Uterus (tissue), 3 donors: ENCODE measurements at regions not wholly inside any gene's neighbourhood (a gene's known extent, or its start where the extent isn't known, plus 50 kb on each side); places are given as distances from the start of the nearest gene placed in this dataset.

Source experiments
- DNase-seq, 2 donors: peaks; one replicate each; pipeline ENCODE4 v3.0.0-alpha.2; 2019 to 2020
- H3K27ac ChIP-seq, 2 donors: fragments of 200-600 bp; sonication (generic); 1 replicate in 1 of 2; 2 replicates in 1 of 2; pipeline ENCODE4 v1.5.1; 2016 to 2018
- H3K27me3 ChIP-seq, 2 donors: fragments of 200-600 bp; sonication (generic); one replicate each; pipeline ENCODE4 v1.5.1; 2018 to 2019; ENCODE audit warnings: control low read depth in 1 of 2
- H3K36me3 ChIP-seq, 2 donors: fragments of 200-600 bp; sonication (generic); one replicate each; pipeline ENCODE4 v1.5.1; 2019; ENCODE audit warnings: control low read depth in 1 of 2
- H3K4me1 ChIP-seq, 2 donors: fragments of 200-600 bp; sonication (generic); one replicate each; pipeline ENCODE4 v1.5.1; 2018 to 2019; ENCODE audit warnings: control low read depth in 1 of 2
- H3K4me3 ChIP-seq, 2 donors: fragments of 200-600 bp; sonication (generic); 1 replicate in 1 of 2; 2 replicates in 1 of 2; pipeline ENCODE4 v1.5.1; 2018 to 2019; ENCODE audit warnings: mild to moderate bottlenecking in 1 of 2
- H3K9me3 ChIP-seq, 2 donors: fragments of 200-600 bp; sonication (generic); one replicate each; pipeline ENCODE4 v1.5.1; 2019; ENCODE audit warnings: control low read depth in 1 of 2
- POLR2A ChIP-seq, 2 donors: fragments of 450-650 bp; IDR thresholded peaks; one replicate each; pipeline ENCODE4 v1.6.1; 2016; ENCODE audit warnings: antibody characterized with exemption in 2 of 2, mild to moderate bottlenecking in 1 of 2, moderate library complexity in 1 of 2
- intact Hi-C: fragments of 100-400 bp; cut with DNase I; formaldehyde crosslinking; loops from one replicate; pipeline ENCODE4 v1.15.1; 2023; ENCODE audit warnings: low total_unique reads
- TF ChIP-seq, protein P1 (sequence below), 4 experiments: fragments of 200-600 bp in 2 of 4; fragments of 450-650 bp in 2 of 4; sonication (generic) in 2 of 4; IDR thresholded peaks; one replicate each; pipeline ENCODE4 v1.5.1; 2016 to 2019; ENCODE audit warnings: antibody characterized with exemption in 4 of 4, mild to moderate bottlenecking in 2 of 4, moderate library complexity in 1 of 4
- donor health status: DM: yes; HTN: yes; CAD: no.

- Histone ChIP-seq H3K27ac (no peak overlapping the region), H3K4me1 (no peaks in the 10 kb centered on the region), H3K4me3 (no peak overlapping the region), H3K36me3 (no peaks in the 10 kb centered on the region), H3K27me3 (no peaks in the 10 kb centered on the region), H3K9me3 (no peaks in the 10 kb centered on the region)
- intact Hi-C loops: loop anchor here (5.0 kb wide), 1 partner anchor 286 kb away; no protein-coding TSS in a partner anchor
- DNase-seq: no peak
- TF ChIP-seq POLR2A (IDR thresholded peaks at IDR 0.05): no peak
- TF ChIP-seq, protein P1, sequence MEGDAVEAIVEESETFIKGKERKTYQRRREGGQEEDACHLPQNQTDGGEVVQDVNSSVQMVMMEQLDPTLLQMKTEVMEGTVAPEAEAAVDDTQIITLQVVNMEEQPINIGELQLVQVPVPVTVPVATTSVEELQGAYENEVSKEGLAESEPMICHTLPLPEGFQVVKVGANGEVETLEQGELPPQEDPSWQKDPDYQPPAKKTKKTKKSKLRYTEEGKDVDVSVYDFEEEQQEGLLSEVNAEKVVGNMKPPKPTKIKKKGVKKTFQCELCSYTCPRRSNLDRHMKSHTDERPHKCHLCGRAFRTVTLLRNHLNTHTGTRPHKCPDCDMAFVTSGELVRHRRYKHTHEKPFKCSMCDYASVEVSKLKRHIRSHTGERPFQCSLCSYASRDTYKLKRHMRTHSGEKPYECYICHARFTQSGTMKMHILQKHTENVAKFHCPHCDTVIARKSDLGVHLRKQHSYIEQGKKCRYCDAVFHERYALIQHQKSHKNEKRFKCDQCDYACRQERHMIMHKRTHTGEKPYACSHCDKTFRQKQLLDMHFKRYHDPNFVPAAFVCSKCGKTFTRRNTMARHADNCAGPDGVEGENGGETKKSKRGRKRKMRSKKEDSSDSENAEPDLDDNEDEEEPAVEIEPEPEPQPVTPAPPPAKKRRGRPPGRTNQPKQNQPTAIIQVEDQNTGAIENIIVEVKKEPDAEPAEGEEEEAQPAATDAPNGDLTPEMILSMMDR (IDR thresholded peaks at IDR 0.05): no peak
Measured at GRCh38 chr7:106462914-106463482, 178.2 kb upstream of the NAMPT start.

GRCh38 chr7:106462365-106462859 lies 177.6 kb upstream of the NAMPT start:
- H3K27ac ChIP-seq: no peak overlapping the region

GRCh38 chr7:106460792-106461254 lies 176.0 kb upstream of the NAMPT start:
- no peaks in the 10 kb centered on the region for H3K9me3 ChIP-seq
- H3K4me3 ChIP-seq: no peak overlapping the region
- H3K27me3 ChIP-seq: no peaks in the 10 kb centered on the region
- DNase-seq: no peak
- H3K36me3 ChIP-seq: no peaks in the 10 kb centered on the region
- H3K4me1 ChIP-seq: no peaks in the 10 kb centered on the region
- H3K27ac ChIP-seq: no peak overlapping the region
- TF ChIP-seq POLR2A (IDR thresholded peaks at IDR 0.05): no peak
- TF ChIP-seq, protein P1 (IDR thresholded peaks at IDR 0.05): no peak
- intact Hi-C loops: loop anchor here (5.0 kb wide), 1 partner anchor 284 kb away; no protein-coding TSS in a partner anchor

More at GRCh38 chr7:106462365-106462859, 177.6 kb upstream of the NAMPT start:
- DNase-seq: no peak
- no peaks in the 10 kb centered on the region for H3K36me3 ChIP-seq
- intact Hi-C loops: loop anchor here (5.0 kb wide), 1 partner anchor 285 kb away; no protein-coding TSS in a partner anchor
- TF ChIP-seq, protein P1 (IDR thresholded peaks at IDR 0.05): peak; percentile 54 to 77 (median 62)
- TF ChIP-seq POLR2A (IDR thresholded peaks at IDR 0.05): no peak
- no peak overlapping the region for H3K4me3 ChIP-seq
- no peaks in the 10 kb centered on the region for H3K9me3 ChIP-seq
- no peaks in the 10 kb centered on the region for H3K4me1 ChIP-seq
- no peaks in the 10 kb centered on the region for H3K27me3 ChIP-seq

DNA sequence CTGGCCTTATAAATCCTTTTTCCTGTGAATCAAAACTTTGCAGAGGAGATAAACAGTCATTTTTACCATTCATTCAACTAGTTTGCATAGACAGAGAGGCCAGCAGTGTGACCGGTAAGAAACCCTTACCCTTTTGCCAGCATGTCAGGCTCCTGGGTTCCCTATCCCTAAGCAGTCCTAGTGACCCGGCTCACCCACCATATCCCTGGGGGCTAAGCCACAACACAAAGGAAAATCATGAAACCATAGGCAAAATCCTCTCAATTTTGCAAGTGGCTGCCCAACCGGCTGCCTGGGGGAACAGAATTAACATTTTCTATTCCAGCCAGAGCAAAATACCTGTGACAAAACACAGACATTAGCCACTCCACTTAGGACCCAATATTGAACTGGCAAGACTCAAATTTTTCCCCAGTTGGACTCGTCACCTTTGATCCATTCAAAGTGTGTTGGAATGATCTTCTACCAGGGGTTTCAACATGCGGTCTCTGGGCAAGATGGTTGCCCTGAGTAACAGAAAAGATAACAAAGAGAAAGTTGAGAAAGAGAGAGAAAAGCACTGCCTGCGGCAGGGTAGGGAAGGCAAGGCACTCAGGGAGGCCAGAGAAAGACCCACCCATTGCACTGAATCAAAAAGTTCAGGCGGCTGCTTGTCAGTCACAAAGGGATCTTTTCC lies 174.8 kb upstream of the NAMPT start:
- no peaks in the 10 kb centered on the region for H3K9me3 ChIP-seq
- intact Hi-C loops: loop anchor here (5.0 kb wide), 1 partner anchor 282 kb away; no protein-coding TSS in a partner anchor
- no peaks in the 10 kb centered on the region for H3K27me3 ChIP-seq
- TF ChIP-seq, protein P1 (IDR thresholded peaks at IDR 0.05): no peak
- no peak for TF ChIP-seq POLR2A (IDR thresholded peaks at IDR 0.05)
- no peak overlapping the region for H3K27ac ChIP-seq
- no peaks in the 10 kb centered on the region for H3K4me1 ChIP-seq
- no peak for DNase-seq
- no peaks in the 10 kb centered on the region for H3K36me3 ChIP-seq
- H3K4me3 ChIP-seq: no peak overlapping the region

GRCh38 chr7:106457678-106458077 lies 172.9 kb upstream of the NAMPT start:
- DNase-seq: no peak
- Histone ChIP-seq H3K4me1 (no peaks in the 10 kb centered on the region), H3K27ac (no peak overlapping the region), H3K4me3 (no peak overlapping the region), H3K27me3 (no peaks in the 10 kb centered on the region), H3K9me3 (no peaks in the 10 kb centered on the region), H3K36me3 (no peaks in the 10 kb centered on the region)
- no peak for TF ChIP-seq POLR2A (IDR thresholded peaks at IDR 0.05)
- TF ChIP-seq, protein P1 (IDR thresholded peaks at IDR 0.05): no peak
- intact Hi-C loops: no loop called here
